HuH-7 (cell line): ENCODE measurements at regions not wholly inside any gene's neighbourhood (a gene's known extent, or its start where the extent isn't known, plus 50 kb on each side); places are given as distances from the start of the nearest gene placed in this dataset.
A peak's percentile ranks its signal among the peaks of the same experiment; 100 is the strongest.

Experiments
- DNase-seq: peaks from one replicate; pipeline ENCODE4 v3.0.0; 2011; ENCODE audit warnings: low spot score

GRCh38 chr2:234306426-234307173 is 190.3 kb downstream of the ARL4C start:
- DNase-seq = no peak

GRCh38 chr2:234305846-234306245 is 191.0 kb downstream of the ARL4C start:
- no peak for DNase-seq

DNA sequence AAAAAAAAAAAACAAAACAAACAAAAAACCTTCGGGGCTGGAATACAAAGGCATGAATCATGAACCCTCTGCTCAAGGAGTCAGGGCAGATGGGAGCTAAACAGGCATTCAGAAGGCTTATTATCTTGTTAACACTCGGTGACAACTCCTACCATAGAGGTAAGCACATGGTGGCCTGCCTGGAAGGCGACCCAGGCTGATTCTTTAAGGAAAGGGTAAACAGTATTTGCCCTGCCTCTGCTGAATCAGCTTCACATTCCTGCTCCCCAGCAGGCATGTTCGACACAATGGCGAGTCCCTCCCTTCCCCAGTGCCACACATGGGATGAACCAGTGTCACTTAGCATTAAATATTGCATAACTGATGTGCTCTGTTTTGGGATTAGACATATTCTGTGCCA is 191.9 kb downstream of the ARL4C start:
- DNase-seq = no peak

DNA sequence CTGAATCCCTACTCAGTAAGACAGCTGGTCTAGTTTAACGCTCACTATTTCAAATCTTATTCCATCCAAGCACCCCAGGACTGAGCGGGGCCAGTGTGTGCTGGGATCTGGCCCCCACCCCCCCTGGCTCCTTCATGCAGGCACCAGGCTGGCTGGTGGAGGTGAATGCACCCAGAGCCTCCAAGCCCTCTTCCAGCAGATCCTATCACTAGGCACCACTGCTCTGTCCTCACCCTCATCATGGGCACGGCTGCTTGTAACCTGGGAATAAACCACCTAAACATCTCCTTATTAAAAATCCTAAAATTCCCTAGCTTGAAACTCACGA is 194.3 kb downstream of the ARL4C start:
- DNase-seq = no peak

DNA sequence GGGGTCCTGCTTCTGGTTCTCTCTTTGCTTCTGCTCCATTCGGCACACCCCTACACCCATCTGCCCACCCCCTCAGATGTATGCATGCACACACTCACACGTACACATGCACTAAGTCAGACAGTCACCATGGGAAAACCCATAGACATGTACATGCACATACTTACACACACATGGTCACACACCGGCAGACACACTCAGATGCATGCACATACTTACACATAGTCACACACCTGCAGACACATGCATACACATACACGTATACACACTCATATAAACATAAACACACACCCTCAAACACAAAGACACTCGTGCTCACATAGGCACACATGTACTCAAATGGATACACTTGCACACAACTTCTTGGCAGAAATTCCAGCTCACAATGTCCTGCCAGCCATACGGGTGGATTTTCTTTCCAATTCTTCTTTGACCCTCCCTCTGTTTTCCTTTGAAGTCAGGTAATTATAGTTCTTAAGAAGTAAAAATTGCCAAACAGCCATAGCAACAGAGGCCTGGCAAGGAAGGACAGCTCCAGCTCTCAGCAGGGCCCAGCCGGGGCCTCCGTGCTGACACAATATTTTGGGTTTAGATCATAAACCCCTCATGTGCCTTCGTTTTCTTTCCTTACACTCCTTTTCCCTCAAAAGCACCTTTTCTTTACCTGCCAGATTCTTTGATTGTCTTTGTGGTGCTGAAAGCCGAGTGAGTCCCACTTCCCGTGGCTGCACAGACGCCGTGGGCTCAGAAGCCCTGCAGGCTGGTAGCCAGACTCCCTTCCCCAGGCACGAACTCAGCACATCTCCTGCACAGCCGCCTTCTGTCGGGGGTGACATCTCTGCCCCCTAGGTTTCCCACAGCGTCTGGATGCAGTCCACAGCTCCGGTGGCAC is 195.7 kb downstream of the ARL4C start:
- DNase-seq = no peak

GRCh38 chr2:234300391-234300925 is 196.4 kb downstream of the ARL4C start:
- DNase-seq = no peak

DNA sequence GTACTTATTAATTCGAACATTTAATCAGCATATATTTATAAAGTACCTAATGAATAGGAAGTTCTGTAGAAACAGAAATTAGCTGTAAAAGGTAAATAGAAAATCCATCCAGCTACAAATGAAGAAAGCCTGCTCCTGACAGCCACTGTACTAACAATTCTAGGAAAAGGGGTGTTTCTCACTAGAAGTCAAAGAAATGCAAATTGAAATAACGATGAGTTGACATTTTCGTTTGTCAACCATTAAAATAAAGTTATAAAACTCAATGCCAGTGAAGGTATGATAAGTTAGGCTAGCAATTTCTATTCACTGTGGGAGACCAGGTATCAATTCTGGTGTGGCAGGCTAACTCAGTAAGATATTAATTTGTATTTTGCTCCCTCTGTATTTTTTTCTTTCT is 198.0 kb downstream of the ARL4C start:
- no peak for DNase-seq

GRCh38 chr2:234296991-234297390 is 199.9 kb downstream of the ARL4C start:
- DNase-seq = no peak

GRCh38 chr2:234293973-234294372 is 202.9 kb downstream of the ARL4C start:
- no peak for DNase-seq

- DNase-seq = no peak
Observed at GRCh38 chr2:234292962-234293243, 204.0 kb downstream of the ARL4C start.

GRCh38 chr2:234292205-234292961 is 204.5 kb downstream of the ARL4C start:
- no peak for DNase-seq

- DNase-seq = peak; percentile 15
Observed at GRCh38 chr2:234291765-234292204, 205.1 kb downstream of the ARL4C start.

DNA sequence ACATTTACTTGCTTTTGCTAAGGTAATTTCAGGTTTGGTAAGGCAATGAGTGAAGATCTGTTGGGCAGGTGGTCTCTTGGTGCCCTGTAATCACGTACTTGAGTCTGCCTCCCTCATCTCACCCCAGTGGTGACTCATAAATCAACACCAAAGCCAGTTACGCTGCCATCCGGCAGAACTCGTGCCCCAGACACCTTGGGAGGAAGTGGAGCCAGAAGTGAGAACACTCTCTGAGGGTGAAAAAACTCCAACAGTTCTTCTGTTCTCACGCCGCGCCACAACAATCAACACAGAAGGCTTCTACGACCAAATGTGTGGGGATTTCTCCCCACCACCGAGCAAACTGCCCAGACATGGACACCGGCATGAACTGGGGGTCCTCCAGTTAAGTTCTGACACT is 206.2 kb downstream of the ARL4C start:
- no peak for DNase-seq

DNA sequence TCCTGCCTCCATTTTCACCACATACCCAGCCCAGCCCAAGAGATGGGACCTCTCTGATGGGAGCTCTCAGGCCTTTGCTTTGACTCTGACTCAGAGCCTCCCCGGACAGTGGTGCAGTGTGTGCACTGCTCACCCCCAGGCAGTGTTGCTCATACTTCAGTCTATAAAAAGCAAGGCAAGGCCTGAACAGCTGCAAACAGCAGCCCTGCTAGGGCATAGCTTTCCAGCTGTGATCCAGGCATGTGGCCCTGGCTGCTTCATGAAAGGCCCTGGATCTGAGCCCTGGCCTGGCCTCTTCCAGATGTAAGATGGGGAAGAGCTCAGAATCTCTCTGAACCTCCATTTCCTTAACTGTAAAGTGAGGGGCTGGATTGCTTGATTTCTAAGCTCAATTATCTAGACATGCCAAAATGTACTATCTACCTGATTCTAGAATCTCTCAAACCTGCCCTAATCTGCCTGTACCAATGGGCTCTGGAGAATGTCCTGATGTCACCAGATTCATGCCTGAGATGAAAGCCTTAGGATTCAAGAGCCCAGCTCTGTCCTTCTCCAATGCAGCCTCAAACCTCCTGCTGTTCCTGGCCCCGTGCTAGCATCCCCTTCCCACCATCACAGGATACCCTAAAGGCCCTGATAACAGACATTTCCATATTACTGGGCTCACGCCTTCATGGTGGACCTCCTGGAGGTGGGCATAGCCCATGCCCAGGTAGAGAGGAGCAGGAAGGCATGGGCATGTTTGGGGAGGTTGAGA is 206.9 kb downstream of the ARL4C start:
- no peak for DNase-seq

- peak; percentile 53 for DNase-seq
Observed at GRCh38 chr2:234288974-234289455, 207.9 kb downstream of the ARL4C start.

GRCh38 chr2:234287650-234288049 is 209.2 kb downstream of the ARL4C start:
- no peak for DNase-seq

GRCh38 chr2:234286956-234287355 is 209.9 kb downstream of the ARL4C start:
- DNase-seq = no peak

- DNase-seq = no peak
Observed at GRCh38 chr2:234286118-234286598, 210.7 kb downstream of the ARL4C start.

GRCh38 chr2:234285541-234285940 is 211.3 kb downstream of the ARL4C start:
- no peak for DNase-seq

- no peak for DNase-seq
Observed at GRCh38 chr2:234279637-234280036, 217.2 kb downstream of the ARL4C start.

GRCh38 chr2:234278556-234279255 is 218.2 kb downstream of the ARL4C start:
- no peak for DNase-seq
